T-helper 1 cell treated with Interleukin-12 subunit alpha and Interleukin-12 subunit beta and Interleukin-4 antibody, amounts not matched to agents 30 ng/mL and 1 ng/mL, for 36 hours (primary cell): ENCODE measurements at regions not wholly inside any gene's neighbourhood (a gene's known extent, or its start where the extent isn't known, plus 50 kb on each side); places are given as distances from the start of the nearest gene placed in this dataset.

Experiments used
- intact Hi-C: fragments of 100-400 bp; cut with micrococcal nuclease; formaldehyde crosslinking; loops from one replicate; pipeline ENCODE4 v1.15.1; 2024

DNA sequence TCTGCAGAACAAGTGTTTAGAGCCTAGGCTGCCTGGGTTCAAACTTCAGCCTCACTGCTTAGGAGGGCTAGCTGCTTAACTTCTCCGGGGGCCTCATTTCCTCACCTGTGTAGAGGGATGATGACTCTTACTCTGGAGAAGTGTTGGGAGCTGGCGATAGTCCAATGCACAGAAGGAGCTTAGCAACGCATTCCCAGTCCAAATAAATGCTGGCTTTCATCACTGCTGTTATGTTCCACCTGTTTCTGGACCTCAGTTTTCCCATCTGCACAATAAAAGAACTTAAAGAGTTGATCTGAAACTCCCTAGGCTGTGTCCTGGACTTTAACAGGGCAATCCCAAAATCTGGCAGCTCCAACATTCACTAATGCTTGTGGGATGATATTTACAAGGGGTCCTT lies 337.8 kb downstream of the MIAT start:
- intact Hi-C loops = no loop called here

- intact Hi-C loops = no loop called here
Measured at GRCh38 chr22:26996154-26996553, 338.8 kb downstream of the MIAT start.

- intact Hi-C loops = no loop called here
Measured at GRCh38 chr22:26998129-26998528, 340.7 kb downstream of the MIAT start.

DNA sequence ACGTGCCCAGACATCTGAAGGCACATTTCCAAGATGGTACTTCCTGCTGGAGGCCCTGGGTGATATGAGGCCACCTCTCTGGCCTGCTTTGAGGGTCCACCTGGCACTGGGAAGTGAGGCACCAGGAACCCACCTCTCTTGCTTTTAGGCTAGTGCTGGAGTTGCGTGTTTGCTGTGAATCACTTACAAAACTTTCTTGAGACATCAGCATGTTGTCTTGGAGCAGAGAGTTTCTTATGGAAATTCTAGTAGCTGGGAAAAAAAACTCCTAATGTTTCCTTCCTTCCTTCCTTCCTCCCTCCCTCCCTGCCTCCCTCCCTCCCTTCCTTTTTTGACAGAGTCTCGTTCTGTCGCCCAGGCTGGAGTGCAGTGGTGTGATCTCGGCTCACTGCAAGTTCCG lies 341.3 kb downstream of the MIAT start:
- intact Hi-C loops = no loop called here

DNA sequence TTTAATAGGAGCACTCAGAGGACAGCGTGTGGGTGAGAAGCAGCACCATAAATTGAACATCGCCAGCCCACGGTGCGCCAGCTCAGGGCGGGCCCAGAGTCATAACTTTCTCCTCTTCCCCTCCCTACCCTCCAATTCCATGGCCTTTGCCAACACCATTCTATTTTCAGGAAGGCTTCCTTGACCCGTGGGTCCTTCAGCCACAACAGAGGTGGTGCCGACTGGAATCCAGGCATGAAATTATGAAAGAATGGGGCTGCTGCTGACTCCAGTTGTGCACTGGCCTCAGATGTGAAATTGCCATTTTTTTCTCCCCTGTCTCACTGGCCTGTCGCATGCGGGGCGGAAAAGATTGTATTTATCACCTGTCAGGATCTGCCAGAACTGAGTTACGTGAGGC lies 345.9 kb downstream of the MIAT start:
- intact Hi-C loops = no loop called here

- intact Hi-C loops = no loop called here
Measured at GRCh38 chr22:27004434-27004833, 347.0 kb downstream of the MIAT start.

DNA sequence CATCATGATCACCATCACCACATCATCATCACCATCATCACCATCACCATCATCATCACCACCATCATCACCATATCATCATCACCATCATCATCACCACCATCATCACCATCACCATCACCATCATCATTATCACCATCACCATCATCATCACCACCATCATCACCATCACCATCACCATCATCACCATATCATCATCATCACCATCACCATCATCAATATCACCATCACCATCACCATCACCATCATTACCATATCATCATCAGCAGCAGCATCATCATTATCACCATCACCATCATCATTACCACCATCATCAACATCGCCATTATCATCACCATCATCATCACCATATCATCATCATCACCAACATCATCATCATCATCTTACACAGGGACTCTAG lies 351.1 kb downstream of the MIAT start:
- intact Hi-C loops = no loop called here

DNA sequence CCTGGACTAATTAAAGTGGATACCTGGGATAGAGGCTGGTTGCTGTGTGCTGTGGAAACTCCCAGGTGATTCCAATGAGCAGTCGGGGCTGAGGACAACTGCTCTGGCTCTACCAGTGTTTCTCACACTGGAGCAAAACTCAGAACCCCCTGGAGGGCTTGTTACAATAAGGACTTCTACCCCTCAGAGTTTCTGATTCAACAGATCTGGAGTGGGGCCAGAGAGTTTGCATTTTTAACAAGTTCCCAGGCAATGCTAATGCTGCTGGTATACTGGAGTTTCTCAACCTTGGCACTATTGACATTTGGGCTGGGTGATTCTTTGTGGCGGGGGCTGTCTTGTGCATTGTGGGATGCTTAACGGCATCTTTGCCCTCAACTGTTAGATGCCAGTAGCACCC lies 353.7 kb downstream of the MIAT start:
- intact Hi-C loops = no loop called here

DNA sequence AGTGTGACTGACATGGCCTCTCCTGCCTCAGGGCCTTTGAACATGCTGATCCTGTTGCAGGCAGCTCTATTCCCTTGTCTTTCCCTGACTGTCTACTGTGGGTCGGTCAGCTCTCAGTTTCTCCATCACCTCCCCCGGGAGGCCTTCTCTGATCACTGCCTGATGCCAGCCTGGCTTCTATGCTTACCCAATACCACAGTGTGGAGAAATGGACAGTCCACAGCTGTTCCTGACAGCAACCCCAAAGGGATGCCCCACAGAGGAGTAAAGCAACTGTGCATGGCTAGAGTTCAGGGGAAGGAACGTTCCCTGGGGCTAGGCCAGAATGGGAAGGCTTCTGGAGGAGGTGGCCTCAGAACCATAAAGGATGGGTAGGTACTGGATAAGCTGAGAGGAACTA lies 354.3 kb downstream of the MIAT start:
- intact Hi-C loops = no loop called here

GRCh38 chr22:27019827-27020226 lies 362.4 kb downstream of the MIAT start:
- intact Hi-C loops = no loop called here

DNA sequence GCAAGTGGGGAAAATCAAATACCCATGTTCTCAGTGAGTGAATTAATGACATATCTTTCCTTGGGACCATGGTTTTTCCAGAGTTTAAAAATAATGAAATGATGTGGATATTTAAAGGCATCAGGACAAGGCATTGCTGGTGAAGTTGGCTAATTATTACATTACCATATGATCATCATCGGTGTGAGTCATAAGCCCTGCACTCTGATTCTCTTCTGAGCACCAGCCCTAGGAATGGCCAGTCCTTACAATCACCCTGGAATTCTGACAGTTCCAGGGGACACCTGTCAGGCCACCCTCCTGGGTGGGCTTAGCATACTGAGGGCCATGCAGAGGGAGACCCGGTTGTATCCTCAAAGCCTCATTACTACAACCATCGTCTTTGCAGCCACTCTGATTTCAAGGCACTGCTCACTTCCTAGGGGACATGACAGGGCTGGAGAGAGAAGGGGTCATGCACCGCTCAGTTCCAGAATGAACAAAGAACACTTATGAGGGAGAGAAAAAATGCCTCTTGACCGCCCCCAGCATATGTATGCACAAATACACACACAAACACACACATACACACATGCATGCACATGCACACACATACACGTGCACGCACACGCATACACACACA lies 365.0 kb downstream of the MIAT start:
- intact Hi-C loops = no loop called here

DNA sequence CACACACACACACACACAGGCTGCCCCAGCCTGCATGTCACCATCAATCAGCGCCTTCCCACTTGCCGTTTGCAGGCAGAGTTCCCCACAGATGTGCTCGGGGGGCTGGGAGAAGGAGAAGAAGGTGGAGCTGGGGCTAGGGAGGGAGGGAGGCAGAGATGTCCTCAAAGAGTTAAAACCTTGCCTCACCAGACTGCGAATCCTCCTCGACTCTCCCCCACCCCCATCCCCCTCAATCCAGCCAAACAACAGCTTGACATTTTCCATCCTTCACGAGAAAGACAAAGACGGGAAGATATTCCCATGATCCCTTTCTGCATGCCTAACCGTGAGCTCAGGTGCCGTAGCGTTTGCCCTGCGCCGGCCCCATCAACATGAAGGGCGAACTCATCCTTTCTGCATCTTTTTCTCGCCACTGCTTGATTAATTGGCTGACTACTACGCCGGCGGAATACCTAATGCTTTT lies 365.5 kb downstream of the MIAT start:
- intact Hi-C loops = no loop called here

DNA sequence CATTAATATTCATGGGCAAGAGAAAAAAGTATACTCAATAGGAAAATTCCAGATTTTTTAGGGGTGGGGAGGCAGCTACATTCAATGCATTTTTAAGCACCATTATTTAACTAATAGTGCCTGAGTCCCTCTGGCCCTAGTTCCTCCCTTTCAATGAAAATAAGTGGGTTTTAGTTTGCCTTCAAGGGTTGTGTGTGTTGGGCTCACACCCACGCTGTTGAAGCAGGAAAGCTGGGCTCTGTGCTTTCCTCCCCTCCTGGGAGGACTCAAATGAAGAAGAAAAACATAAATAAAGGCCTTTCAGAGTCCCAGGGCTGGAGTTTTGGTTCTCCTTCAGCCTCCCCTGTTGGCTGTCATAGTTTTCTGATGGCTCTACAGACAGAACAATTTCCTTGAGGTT lies 366.2 kb downstream of the MIAT start:
- intact Hi-C loops = no loop called here

DNA sequence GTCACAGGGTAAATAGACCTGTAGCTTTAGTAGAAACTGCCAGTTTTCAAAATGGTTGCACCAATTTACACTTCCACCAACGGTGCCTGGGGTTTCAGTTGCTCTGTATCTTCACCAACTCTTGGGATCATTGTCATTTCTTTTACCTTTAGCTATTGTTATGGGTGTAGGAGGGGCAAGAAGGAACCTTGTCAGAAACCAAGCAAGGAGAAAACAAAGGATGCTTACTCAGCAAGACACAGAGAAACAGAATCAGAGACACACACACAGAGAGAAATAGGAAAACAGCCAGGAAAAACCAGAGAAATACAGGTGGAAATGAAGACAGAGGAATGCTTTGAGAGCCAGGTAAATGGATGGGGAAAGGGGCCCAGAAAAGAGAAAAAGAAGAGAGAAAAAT lies 367.6 kb downstream of the MIAT start:
- intact Hi-C loops = no loop called here

DNA sequence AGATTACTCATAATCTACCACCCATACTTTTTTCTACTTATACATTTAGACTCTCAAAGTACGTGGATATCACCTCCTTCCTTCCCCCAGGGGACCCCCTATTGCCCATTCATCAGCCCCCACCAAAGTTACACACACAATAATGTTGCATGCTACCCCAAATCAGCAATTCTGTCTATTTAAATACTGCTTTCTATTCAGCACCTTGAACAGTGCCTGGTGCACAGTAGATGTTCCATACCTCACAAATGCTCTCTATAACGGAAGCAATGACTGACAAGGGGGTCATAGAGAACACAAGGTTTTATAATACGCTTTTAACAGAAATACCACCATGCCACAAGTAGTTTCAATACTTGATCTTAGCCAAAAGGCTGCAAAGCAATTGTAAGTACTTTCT lies 370.7 kb downstream of the MIAT start:
- intact Hi-C loops = no loop called here

- intact Hi-C loops = no loop called here
Measured at GRCh38 chr22:27029584-27030130, 372.3 kb downstream of the MIAT start.

GRCh38 chr22:27032091-27032761 lies 374.8 kb downstream of the MIAT start:
- intact Hi-C loops = no loop called here

GRCh38 chr22:27041745-27042310 lies 384.4 kb downstream of the MIAT start:
- intact Hi-C loops = no loop called here

GRCh38 chr22:27043262-27043661 lies 385.9 kb downstream of the MIAT start:
- intact Hi-C loops = no loop called here

DNA sequence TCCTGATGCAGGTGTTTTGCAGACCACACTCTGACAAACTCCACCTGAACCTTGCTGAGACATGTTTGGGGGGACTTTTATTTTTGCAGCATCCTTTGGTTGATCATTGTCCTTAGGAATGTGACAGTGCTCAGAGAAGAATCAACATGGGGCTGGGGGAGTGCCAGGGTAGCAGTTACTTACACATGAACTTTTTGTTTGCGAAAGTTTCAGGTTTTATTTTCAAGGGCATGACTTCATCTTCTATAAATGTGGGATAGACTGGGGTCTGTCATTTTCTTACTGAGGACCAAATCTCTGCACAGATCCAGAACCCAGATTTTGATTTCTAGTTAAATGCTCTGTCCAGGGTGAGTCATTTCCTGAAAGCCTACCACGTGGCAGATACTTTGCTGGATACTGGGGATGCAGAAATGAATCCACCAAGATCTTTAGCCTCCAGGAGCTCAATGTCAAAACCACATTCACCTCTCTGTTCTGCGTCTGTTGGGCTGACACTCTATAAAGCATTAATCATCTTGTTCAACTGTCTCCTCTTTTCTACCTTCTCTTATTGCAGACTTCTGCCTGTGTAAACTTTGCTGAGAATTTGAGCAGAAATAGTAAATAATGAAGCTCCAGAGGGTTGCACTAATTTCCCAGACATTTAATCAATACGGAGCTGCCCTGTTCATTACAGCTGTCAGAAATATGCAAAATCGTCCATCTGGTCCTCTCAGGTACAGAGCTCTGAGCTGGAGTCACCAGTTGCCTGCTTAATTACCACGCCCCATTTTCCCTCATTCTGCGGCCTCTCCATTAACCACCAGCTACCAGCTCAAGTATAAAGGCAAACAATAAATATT lies 387.9 kb downstream of the MIAT start:
- intact Hi-C loops = no loop called here

GRCh38 chr22:27046086-27046485 lies 388.7 kb downstream of the MIAT start:
- intact Hi-C loops = no loop called here

DNA sequence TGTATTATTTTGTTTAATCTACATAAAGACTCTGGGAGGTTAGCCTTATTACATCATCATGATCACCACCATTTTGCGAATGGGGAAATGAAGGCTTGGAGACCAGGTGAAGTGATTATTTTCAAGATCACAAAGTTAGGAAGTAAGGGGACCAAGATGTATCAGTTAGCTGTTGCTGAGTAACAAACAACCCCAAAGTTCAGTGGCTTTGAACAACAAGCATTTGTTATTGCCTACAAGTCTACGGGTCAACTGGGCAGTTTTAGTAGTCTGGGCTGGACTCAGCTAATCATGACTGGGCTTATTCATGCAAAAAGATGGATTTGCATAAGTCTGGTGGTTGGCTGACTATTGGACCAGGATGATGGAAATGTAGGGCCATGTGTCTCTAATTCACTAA lies 389.2 kb downstream of the MIAT start:
- intact Hi-C loops = no loop called here
